ENCODE measurements at regions not wholly inside any gene's neighbourhood (a gene's known extent, or its start where the extent isn't known, plus 50 kb on each side); places are given as distances from the start of the nearest gene placed in this dataset.
"Not testable (repeated sequence)": the region's sequence is repeated elsewhere in the genome, so short reads cannot be mapped to it uniquely, and the experiment has no call there.

- FAIRE-seq, result peak; percentile 55
- DNase-seq (ENCODE audit: low spot score), result no peak
Measured at GRCh38 chr22:35178446-35178845, 78.8 kb upstream of the HMGXB4 start.

DNA sequence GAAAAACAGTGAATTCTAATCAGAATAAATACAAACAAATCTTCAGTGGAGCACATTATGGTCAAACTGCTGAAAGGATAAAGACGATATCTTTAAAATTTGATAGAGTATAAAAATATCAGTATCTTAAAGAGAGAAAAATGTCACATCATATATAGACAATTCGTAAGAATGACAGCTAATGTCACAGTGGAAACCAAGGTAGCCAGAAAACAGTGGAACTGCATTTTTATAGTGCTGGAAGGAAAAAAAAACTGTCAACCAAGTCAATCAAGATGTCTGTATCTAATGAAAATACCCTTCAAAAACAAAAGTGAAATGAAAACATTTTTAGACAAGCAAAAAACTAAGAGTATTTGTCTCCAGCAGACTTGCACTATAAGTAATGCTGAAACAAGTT is 73.4 kb upstream of the HMGXB4 start:
- no peak for FAIRE-seq

DNA sequence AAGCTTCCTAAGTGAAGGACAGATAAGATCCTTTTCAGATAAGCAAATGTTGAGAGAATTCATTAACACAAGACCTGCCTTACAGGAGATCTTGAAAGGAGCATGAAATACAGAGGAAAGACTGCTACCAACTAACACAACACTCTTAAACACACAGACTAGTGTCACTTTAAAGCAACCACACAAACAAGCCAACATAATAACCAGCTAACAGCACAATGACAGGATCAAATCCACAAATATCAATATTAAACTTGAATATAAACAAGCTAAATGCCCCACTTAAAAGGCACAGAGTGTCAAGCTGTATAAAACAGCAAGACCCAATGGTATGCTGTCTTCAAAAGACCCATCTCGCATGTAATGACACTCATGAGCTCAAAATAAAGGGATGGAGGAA is 70.8 kb upstream of the HMGXB4 start:
- DNase-seq (ENCODE audit: low spot score), result no peak
- no peak for FAIRE-seq

More for the DNA sequence above, 73.4 kb upstream of the HMGXB4 start:
- no peak for DNase-seq (ENCODE audit: low spot score)

GRCh38 chr22:35188930-35189329 is 68.4 kb upstream of the HMGXB4 start:
- FAIRE-seq; DNase-seq (ENCODE audit: low spot score): not testable (repeated sequence)

- peak; percentile 72 for FAIRE-seq
- DNase-seq (ENCODE audit: low spot score), result no peak
Measured at GRCh38 chr22:35189559-35189958, 67.7 kb upstream of the HMGXB4 start.

DNA sequence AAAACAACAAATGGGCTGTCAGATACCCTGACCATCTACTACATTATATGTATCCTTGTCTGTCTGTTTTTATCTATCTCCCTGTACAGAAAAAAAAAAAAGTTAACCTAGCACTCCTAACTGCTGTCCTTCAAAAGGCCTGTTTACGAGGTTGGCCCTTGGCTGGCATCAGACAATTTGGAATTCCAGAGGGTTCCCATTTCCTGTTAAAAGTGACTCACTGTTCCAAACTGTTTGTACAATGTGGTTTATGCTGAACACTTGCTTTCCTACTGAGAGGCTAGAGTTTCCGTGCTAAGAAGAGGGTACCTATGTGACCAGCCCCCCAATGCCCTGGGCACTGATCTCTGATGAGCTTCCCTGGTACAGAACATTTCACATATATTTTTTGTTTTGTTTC is 65.9 kb upstream of the HMGXB4 start:
- no peak for FAIRE-seq
- DNase-seq (ENCODE audit: low spot score), result peak; percentile 90

- FAIRE-seq, result peak; percentile 94
- DNase-seq (ENCODE audit: low spot score), result no peak
Measured at GRCh38 chr22:35192129-35192918, 65.0 kb upstream of the HMGXB4 start.

GRCh38 chr22:35195226-35195625 is 62.1 kb upstream of the HMGXB4 start:
- FAIRE-seq (no peak), DNase-seq (ENCODE audit: low spot score) (no peak)

- FAIRE-seq (no peak), DNase-seq (ENCODE audit: low spot score) (no peak)
Measured at GRCh38 chr22:35195821-35196220, 61.5 kb upstream of the HMGXB4 start.

DNA sequence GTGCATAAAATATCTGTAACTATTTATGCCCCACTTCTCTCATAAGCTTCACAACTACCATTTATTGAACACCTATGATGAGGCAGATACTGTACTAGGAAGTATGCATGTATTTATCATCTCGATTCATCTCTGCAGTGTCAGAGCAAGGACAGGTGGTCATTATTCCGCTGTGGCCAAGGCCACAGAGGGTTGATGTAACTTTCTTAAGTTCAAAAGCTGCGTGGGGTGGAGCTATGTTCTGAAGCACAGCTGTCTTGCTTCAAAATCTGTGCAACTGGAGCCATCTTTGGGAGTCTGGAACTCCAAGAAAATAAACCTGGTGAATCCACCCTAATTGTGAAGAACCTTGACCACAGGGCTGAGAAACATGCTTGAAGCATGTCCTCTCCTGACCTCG is 60.2 kb upstream of the HMGXB4 start:
- FAIRE-seq, result peak; percentile 95
- DNase-seq (ENCODE audit: low spot score), result no peak

DNA sequence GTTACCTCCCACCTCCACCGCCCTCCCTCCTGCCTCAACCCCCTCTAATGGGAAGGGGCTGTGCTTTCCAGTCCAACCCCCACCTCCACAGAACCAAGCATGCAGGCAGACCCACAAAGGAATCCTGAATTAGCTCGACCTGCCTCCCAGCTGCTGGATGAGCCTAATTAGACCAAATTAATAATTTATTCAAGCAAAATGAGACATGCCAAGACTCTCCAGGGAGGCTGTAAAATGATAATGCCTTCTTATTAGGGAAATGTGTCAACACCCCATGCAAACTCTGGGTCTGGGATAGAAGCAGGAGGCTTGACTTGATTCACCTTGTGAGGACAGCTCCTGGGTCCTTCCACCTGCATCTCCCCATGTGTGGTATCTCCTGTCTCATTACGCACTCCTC is 59.4 kb upstream of the HMGXB4 start:
- DNase-seq (ENCODE audit: low spot score) (no peak), FAIRE-seq (no peak)

GRCh38 chr22:35198738-35199137 is 58.6 kb upstream of the HMGXB4 start:
- DNase-seq (ENCODE audit: low spot score) (no peak), FAIRE-seq (peak; percentile 77)

- DNase-seq (ENCODE audit: low spot score) (no peak), FAIRE-seq (peak; percentile 96)
Measured at GRCh38 chr22:35202376-35202775, 54.9 kb upstream of the HMGXB4 start.

- peak; percentile 52 for FAIRE-seq
- DNase-seq (ENCODE audit: low spot score), result no peak
Measured at GRCh38 chr22:35203583-35203982, 53.7 kb upstream of the HMGXB4 start.

- peak; percentile 75 for FAIRE-seq
- DNase-seq (ENCODE audit: low spot score), result no peak
Measured at GRCh38 chr22:35204807-35205775, 52.2 kb upstream of the HMGXB4 start.

DNA sequence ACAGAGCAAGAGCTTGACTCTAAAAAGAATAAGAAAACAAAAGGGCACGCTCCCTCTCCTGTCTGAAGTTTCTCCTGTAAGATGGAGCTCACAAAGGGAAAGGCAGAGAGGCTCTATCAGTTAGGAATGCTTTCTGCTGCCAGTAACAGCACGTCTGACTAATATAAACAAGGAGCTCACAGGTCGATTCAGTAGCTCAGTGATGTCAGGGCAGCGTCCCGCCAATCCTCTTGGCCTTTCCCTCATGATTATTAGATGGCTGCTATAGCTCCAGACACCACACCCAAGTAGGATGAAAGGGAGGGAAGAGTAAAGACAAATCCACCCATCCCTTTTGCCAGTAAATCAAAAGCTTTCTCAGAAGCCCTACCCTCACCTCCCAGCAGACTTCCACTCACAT is 51.3 kb upstream of the HMGXB4 start:
- DNase-seq (ENCODE audit: low spot score), result no peak
- FAIRE-seq, result peak; percentile 83

DNA sequence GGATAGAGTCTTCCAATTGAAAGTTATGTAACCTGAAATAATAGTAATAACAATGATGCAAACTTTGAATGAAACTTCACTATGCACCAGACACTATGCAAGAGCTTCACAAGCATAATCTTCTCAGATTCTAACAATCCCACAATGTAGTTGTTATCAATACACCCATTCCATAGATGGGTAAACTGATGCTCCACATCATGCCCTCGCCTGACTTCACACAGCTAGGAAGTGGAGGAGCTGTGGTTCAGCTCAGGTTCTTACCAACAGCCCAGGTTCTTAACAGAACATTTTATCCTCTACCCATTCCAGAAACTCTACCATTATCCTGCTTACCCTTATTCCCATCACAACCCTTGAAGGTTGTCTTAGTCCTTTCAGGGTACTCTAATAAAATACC is 50.4 kb upstream of the HMGXB4 start:
- DNase-seq (ENCODE audit: low spot score), result no peak
- peak; percentile 86 for FAIRE-seq
